GM18520 (cell line): ENCODE measurements at regions not wholly inside any gene's neighbourhood (a gene's known extent, or its start where the extent isn't known, plus 50 kb on each side); places are given as distances from the start of the nearest gene placed in this dataset.

Source experiments
- ATAC-seq: cut with Tn5 transposase; IDR thresholded peaks from one replicate; pipeline ENCODE4 v1.9.1; 2021; ENCODE audit not compliant: unreplicated experiment

- no peak for ATAC-seq
Measured at GRCh38 chr1:39107341-39108290, 81.5 kb downstream of the NDUFS5 start.

- ATAC-seq: no peak
Measured at GRCh38 chr1:39109644-39110043, 83.5 kb downstream of the NDUFS5 start.

GRCh38 chr1:39110325-39110851 lies 84.2 kb downstream of the NDUFS5 start:
- no peak for ATAC-seq

- no peak for ATAC-seq
Measured at GRCh38 chr1:39110882-39111281, 84.7 kb downstream of the NDUFS5 start.

GRCh38 chr1:39113109-39113743 lies 87.1 kb downstream of the NDUFS5 start:
- no peak for ATAC-seq

GRCh38 chr1:39115271-39116110 lies 89.0 kb upstream of the MACF1 start:
- no peak for ATAC-seq

GRCh38 chr1:39116116-39116607 lies 88.3 kb upstream of the MACF1 start:
- ATAC-seq: no peak

- no peak for ATAC-seq
Measured at GRCh38 chr1:39116860-39117728, 87.4 kb upstream of the MACF1 start.

GRCh38 chr1:39117899-39118450 lies 86.5 kb upstream of the MACF1 start:
- no peak for ATAC-seq

- ATAC-seq: no peak
Measured at GRCh38 chr1:39122056-39122455, 82.4 kb upstream of the MACF1 start.

GRCh38 chr1:39124282-39124681 lies 80.2 kb upstream of the MACF1 start:
- ATAC-seq: no peak

- no peak for ATAC-seq
Measured at GRCh38 chr1:39127513-39127912, 77.0 kb upstream of the MACF1 start.

- no peak for ATAC-seq
Measured at GRCh38 chr1:39128126-39128525, 76.4 kb upstream of the MACF1 start.

GRCh38 chr1:39128959-39129358 lies 75.5 kb upstream of the MACF1 start:
- no peak for ATAC-seq

- no peak for ATAC-seq
Measured at GRCh38 chr1:39129514-39129913, 75.0 kb upstream of the MACF1 start.

GRCh38 chr1:39130325-39130724 lies 74.2 kb upstream of the MACF1 start:
- ATAC-seq: no peak

- ATAC-seq: no peak
Measured at GRCh38 chr1:39131940-39132339, 72.6 kb upstream of the MACF1 start.

GRCh38 chr1:39132505-39133339 lies 71.8 kb upstream of the MACF1 start:
- ATAC-seq: no peak

GRCh38 chr1:39133340-39133684 lies 71.2 kb upstream of the MACF1 start:
- no peak for ATAC-seq
